GM23248 (cell line): ENCODE measurements at regions not wholly inside any gene's neighbourhood (a gene's known extent, or its start where the extent isn't known, plus 50 kb on each side); places are given as distances from the start of the nearest gene placed in this dataset.

Experiments used
- EZH2 ChIP-seq: fragments of 200-600 bp; sonication (generic); IDR thresholded peaks from 2 replicates; pipeline ENCODE4 v1.6.1; 2018; ENCODE audit warnings: antibody characterized with exemption, mild to moderate bottlenecking; ENCODE audit not compliant: insufficient read depth, poor library complexity, severe bottlenecking
- EZH2phosphoT487 ChIP-seq: fragments of 200-600 bp; sonication (generic); IDR thresholded peaks from 2 replicates; pipeline ENCODE4 v1.6.1; 2018; ENCODE audit warnings: antibody characterized with exemption, moderate library complexity, mild to moderate bottlenecking, low read depth; ENCODE audit not compliant: insufficient read depth

DNA sequence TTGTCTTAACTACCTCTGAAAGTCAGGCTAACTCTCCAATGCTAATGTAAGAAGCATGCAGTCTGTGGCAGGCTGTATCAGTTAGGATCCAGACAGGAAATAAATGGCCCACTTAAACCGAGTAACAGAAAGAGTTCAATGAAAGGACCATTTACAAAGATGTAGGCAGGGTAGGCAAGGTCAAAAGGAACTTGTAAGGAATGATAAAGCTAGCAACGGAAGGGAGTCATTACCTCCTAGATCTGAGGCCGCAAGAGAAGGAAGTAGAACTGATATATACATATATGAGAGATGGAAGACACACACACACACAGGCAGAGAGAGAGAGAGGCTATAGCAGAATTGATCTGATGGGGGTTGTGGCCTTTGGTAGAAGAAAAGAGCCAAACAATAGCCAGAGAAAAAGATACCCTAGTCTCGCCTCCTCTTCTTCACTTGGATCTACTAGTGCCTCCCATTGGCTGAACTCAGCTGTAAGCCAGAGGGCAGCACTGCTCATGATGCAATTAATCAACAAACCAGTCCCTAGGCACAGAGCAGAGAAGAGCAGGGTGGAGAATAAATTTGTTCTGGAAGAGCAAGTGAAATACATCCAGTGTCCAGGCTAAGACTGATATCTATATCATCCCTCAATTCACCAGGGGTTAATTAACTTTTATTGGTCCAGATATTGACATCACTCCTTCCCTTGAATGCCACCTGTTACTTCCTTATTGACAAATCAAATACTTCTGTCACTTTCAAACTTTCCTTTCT is 91.2 kb downstream of the LSMEM1 start:
- no peak for TF ChIP-seq EZH2
- TF ChIP-seq EZH2phosphoT487: no peak
